GM21786 (cell line): ENCODE measurements at regions not wholly inside any gene's neighbourhood (a gene's known extent, or its start where the extent isn't known, plus 50 kb on each side); places are given as distances from the start of the nearest gene placed in this dataset.
"Not testable (repeated sequence)": the region's sequence is repeated elsewhere in the genome, so short reads cannot be mapped to it uniquely, and the experiment has no call there.

ENCODE experiments used
- ATAC-seq: cut with Tn5 transposase; IDR thresholded peaks from one replicate; pipeline ENCODE4 v1.9.1; 2021; ENCODE audit not compliant: unreplicated experiment

DNA sequence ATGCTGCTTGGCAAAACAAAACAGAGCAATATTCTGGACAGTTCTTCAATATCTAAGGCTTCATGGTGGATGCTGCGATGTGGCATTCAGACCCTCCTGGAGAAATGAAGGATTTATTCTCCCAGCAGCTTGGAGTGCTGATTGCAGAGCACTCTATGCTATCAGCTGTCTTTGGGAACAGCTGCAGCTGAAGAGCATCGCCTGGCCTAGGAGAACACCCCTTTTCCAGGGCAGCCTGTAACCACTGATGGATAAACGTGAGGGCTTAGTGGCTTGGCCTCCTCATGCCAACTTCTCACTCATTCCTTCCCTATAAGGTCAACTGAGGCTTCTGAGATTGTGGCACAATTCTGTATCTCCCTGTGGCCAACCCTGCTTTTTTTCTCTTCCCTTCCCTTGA lies 638.1 kb upstream of the CNTNAP2 start:
- ATAC-seq: no peak

- ATAC-seq: no peak
Measured at GRCh38 chr7:145474009-145474686, 638.3 kb upstream of the TPK1 start.

DNA sequence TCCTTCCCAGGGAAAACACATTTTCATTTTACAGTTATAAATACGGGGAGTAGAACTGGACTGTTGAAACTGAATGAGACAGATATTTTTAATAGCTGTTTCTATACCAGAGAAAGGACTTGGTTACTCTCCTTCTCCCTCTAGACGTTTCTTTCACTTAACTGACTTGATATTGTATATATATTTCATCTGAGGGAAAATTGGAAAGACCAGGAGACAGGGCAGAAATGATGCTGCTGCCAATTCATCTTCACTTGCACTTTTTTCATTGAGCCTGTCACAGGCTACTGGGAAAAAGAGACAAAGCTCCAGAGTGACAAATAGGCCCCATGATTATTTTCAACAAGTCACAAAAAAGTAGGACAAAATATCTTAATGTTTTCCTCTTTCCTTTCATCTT lies 636.0 kb upstream of the TPK1 start:
- no peak for ATAC-seq

GRCh38 chr7:145464287-145464686 lies 628.4 kb upstream of the TPK1 start:
- no peak for ATAC-seq

GRCh38 chr7:145462463-145462862 lies 626.6 kb upstream of the TPK1 start:
- no peak for ATAC-seq

GRCh38 chr7:145434811-145435210 lies 599.0 kb upstream of the TPK1 start:
- no peak for ATAC-seq

DNA sequence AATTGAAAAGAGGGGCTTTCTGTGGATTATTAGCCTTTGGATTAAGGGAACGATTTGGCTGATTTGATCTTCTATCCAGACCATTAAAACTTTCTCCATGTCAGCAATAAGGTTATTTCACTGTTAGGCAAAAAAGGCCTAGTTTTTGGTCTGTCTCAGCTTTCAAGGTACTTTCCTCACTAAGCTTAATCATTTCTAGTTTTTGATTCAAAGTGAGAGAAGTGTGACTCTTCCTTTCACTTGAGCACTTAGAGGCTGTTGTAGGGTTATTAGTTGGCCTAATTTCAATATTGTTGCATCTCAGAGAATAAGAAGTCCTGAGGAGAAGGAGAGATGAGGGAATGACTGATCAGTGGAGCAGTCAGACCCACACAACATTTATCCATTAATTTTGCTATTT lies 596.0 kb upstream of the TPK1 start:
- ATAC-seq: no peak

- not testable (repeated sequence) for ATAC-seq
Measured at GRCh38 chr7:145418481-145418880, 582.6 kb upstream of the TPK1 start.

- ATAC-seq: no peak
Measured at GRCh38 chr7:145411066-145411465, 575.2 kb upstream of the TPK1 start.

DNA sequence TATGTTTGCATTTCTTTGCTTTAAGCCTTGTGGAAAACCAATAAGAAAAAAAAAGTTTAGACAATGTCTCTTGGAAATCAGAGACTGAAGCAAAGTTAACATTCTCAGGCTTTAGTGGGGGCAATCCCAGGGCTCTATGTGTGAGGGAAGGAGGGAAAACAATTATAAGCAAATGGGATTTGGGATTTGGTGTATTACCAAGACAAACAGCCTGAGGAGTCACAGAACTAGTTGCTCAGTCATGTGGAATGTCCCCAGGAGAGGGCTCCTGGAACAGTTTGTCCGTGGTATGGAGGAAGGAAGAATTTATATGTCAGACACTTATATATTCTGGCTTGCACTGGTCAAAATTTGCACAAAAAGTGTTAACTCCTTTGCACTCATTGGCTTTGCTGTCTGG lies 562.9 kb upstream of the TPK1 start:
- no peak for ATAC-seq

DNA sequence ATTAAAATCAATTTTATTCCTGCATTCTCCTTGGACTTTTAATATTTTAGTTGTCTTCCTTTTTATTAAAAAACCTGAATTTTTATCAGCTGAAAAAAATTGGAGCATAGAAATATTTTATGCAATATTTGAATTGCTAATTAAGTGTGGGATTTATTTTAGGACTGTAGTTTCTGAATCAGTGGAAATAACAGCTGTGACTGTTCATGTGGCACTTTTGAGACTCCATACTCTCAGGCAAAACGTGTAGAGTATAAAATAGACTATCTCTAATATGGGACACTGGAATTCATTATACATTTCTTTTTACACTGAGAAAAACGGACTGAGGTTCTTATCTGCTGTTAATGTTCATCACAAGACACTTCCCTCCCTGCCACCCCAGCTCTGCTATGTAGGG lies 558.3 kb upstream of the TPK1 start:
- ATAC-seq: no peak

GRCh38 chr7:145382762-145383161 lies 546.9 kb upstream of the TPK1 start:
- ATAC-seq: no peak

- ATAC-seq: peak; percentile 53
Measured at GRCh38 chr7:145378197-145378596, 542.3 kb upstream of the TPK1 start.

DNA sequence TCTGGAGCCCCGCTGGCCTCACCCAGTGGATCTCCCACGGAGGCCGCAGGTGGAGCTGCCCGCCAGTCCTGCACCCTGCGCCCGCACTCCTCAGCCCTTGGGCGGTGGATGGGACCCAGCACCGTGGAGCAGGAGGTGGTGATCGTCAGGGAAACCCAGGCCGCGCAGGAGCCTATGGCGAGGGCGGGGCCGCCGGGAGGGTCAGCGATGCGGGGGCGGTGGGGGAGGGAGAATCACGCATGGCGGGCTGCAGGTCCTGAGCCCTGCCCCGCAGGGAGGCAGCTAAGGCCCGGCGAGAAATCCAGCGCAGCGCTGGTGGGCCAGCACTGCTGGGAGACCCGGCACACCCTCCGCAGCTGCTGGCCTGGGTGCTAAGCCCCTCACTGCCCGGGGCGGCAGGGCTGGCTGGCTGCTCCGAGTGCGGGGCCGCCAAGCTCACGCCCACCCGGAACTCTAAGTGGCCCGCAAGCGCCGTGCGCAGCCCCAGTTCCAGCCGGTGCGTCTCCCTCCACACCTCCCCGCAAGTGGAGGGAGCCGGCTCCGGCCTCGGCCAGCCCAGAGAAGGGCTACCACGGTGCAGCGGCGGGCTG lies 524.8 kb upstream of the TPK1 start:
- ATAC-seq: no peak

GRCh38 chr7:145350334-145350733 lies 514.5 kb upstream of the TPK1 start:
- no peak for ATAC-seq

GRCh38 chr7:145349452-145349851 lies 513.6 kb upstream of the TPK1 start:
- not testable (repeated sequence) for ATAC-seq

- ATAC-seq: no peak
Measured at GRCh38 chr7:145347271-145347670, 511.4 kb upstream of the TPK1 start.

- ATAC-seq: no peak
Measured at GRCh38 chr7:145339319-145339718, 503.5 kb upstream of the TPK1 start.

GRCh38 chr7:145331522-145331921 lies 495.7 kb upstream of the TPK1 start:
- ATAC-seq: no peak

DNA sequence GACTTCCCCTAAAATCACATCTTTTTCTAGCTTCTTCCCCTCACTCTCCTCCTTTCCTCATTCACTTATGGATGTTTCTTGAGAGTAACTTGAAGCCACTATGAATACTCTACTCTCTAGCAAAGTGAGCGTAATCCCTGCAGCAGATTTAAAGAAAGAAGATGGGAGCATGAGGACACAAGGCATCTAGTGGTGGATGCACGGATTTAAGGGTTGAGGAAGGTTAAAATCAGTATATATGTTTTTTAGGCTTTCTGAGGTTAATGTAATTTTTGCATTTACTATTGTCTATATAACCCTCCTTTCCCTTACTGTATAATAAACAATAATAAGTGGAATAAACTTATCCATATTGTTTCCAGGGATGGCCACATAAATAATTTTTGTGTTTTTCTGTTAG lies 495.2 kb upstream of the TPK1 start:
- ATAC-seq: no peak

- no peak for ATAC-seq
Measured at GRCh38 chr7:145327646-145328045, 491.8 kb upstream of the TPK1 start.

DNA sequence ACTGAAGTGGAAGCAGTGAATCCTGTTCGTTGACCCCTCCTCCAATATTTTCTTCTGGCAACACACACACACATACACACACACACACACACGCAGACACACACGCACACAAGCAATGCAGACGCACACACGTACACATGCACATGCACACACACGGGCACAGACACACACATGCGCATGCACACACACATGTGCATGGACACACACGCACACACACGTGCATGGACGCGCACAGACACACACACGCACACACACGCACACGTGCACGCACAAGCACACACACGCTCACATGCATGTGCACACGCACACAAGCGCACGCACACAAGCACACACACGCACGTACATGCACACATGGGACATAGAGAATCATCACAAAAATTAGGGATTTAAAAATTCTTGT lies 488.2 kb upstream of the TPK1 start:
- no peak for ATAC-seq

GRCh38 chr7:145313551-145313950 lies 477.7 kb upstream of the TPK1 start:
- ATAC-seq: no peak
